ENCODE measurements at regions not wholly inside any gene's neighbourhood (a gene's known extent, or its start where the extent isn't known, plus 50 kb on each side); places are given as distances from the start of the nearest gene placed in this dataset.
"Not testable (repeated sequence)": the region's sequence is repeated elsewhere in the genome, so short reads cannot be mapped to it uniquely, and the experiment has no call there.

DNA sequence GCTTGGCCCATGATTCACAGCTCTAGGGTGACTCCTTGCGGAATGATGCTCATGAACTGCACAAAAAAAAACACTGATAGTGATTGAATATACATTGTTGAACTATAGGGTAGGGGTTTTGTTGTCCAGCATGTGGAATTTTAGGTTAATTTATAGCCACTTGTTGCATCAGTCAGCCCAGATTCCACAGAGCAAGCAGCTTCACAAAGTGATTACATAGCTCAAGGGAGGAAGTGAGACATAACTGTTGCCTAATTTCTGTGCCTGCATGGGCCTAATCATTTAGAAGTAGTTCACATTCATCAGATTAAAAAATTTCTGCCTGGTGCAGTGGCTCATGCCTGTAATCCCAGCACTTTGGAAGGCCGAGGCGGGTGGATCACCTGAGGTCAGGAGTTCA lies 142.2 kb upstream of the ZNF722 start:
- TF ChIP-seq EZH2phosphoT487 (IDR thresholded peaks at IDR 0.05; ENCODE audit: insufficient read depth, low read depth); EZH2 (IDR thresholded peaks at IDR 0.05; ENCODE audit: insufficient read depth, poor library complexity, severe bottlenecking): not testable (repeated sequence)

Data from GM23248 (cell line).